Neural progenitor cell (in vitro differentiated cells): ENCODE measurements at regions not wholly inside any gene's neighbourhood (a gene's known extent, or its start where the extent isn't known, plus 50 kb on each side); places are given as distances from the start of the nearest gene placed in this dataset.

Experiments used
- DNase-seq: peaks from one replicate; pipeline ENCODE4 v3.0.0-alpha.2; 2016; ENCODE audit warnings: low spot score
- H2AFZ ChIP-seq: fragments of 200-600 bp; sonication (generic); replicated peaks from 2 replicates; pipeline ENCODE4 v1.6.1; 2016; ENCODE audit warnings: antibody characterized with exemption
- H3F3A ChIP-seq: fragments of 200-600 bp; sonication (generic); 2 replicates; pipeline ENCODE4 v1.6.1; 2016; ENCODE audit warnings: antibody characterized with exemption, low read depth
- H3K27ac ChIP-seq: fragments of 200-600 bp; sonication (generic); 2 replicates; pipeline ENCODE4 v1.5.1; 2016; ENCODE audit warnings: mild to moderate bottlenecking
- H3K27me3 ChIP-seq: fragments of 200-600 bp; sonication (generic); 2 replicates; pipeline ENCODE4 v1.6.1; 2016; ENCODE audit warnings: mild to moderate bottlenecking, moderate library complexity
- H3K36me3 ChIP-seq: fragments of 200-600 bp; sonication (generic); 2 replicates; pipeline ENCODE4 v1.5.1; 2016
- H3K4me1 ChIP-seq: fragments of 200-600 bp; sonication (generic); 2 replicates; pipeline ENCODE4 v1.6.1; 2016; ENCODE audit warnings: mixed run types
- H3K4me2 ChIP-seq: fragments of 200-600 bp; sonication (generic); 2 replicates; pipeline ENCODE4 v1.6.1; 2016
- H3K4me3 ChIP-seq: fragments of 200-600 bp; sonication (generic); 2 replicates; pipeline ENCODE4 v1.5.1; 2016
- H3K79me2 ChIP-seq: fragments of 200-600 bp; sonication (generic); 2 replicates; pipeline ENCODE4 v1.6.1; 2016; ENCODE audit warnings: low read depth
- H3K9ac ChIP-seq: fragments of 200-600 bp; sonication (generic); 2 replicates; pipeline ENCODE4 v1.6.1; 2016
- H3K9me3 ChIP-seq: fragments of 200-600 bp; sonication (generic); 2 replicates; pipeline ENCODE4 v1.5.1; 2016; ENCODE audit warnings: low read depth
- H4K20me1 ChIP-seq: fragments of 200-600 bp; sonication (generic); 2 replicates; pipeline ENCODE4 v1.6.1; 2016; ENCODE audit warnings: low read depth
- H3K27ac Mint-ChIP-seq: 3 replicates; pipeline ENCODE4 v1.8.0; 2021; ENCODE audit warnings: mixed read lengths
- H3K27me3 Mint-ChIP-seq: 2 replicates; pipeline ENCODE4 v1.8.0; 2022; ENCODE audit warnings: low read depth, mild to moderate bottlenecking, inconsistent platforms, moderate library complexity, mixed read lengths; ENCODE audit not compliant: insufficient read depth
- H3K36me3 Mint-ChIP-seq: 3 replicates; pipeline ENCODE4 v1.8.0; 2021; ENCODE audit warnings: mixed read lengths
- H3K4me1 Mint-ChIP-seq: 3 replicates; pipeline ENCODE4 v1.8.0; 2021; ENCODE audit warnings: mixed read lengths
- H3K4me3 Mint-ChIP-seq: 3 replicates; pipeline ENCODE4 v1.8.0; 2021; ENCODE audit warnings: mild to moderate bottlenecking, moderate library complexity, mixed read lengths
- H3K9me3 Mint-ChIP-seq: 3 replicates; pipeline ENCODE4 v1.8.0; 2020; ENCODE audit warnings: mixed read lengths
- EZH2 ChIP-seq: fragments of 200-600 bp; sonication (generic); IDR thresholded peaks from 2 replicates; pipeline ENCODE4 v1.6.1; 2017; ENCODE audit warnings: antibody characterized with exemption, mild to moderate bottlenecking, moderate library complexity
- EZH2phosphoT487 ChIP-seq: fragments of 200-600 bp; sonication (generic); IDR thresholded peaks from 2 replicates; pipeline ENCODE4 v1.6.1; 2017; ENCODE audit warnings: antibody characterized with exemption
- TF ChIP-seq, protein P1 (sequence below): fragments of 200-600 bp; sonication (generic); IDR thresholded peaks from 2 replicates; pipeline ENCODE4 v1.5.1; 2017; ENCODE audit warnings: antibody characterized with exemption, mild to moderate bottlenecking

DNA sequence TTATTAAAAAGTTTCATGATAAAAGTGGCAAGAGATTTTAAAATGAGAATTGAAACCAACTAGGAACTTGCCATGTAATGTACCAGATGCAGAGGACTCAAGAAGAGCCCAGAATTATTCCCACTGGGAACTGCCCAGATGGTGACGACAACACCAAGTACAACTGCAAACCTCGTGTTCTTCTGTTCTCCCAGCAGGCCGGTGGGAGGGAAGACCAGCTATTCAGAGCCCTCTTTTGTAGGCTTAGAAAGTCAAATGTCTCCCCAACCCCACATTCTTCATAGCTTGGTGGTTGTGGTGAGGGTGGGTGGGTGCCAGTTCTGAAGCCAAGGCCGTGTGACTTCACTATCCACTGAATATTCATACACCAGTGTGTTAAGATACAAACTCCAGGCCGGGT lies 54.3 kb upstream of the ITGB1 start:
- Histone ChIP-seq H3K27me3 (no peaks in the 10 kb centered on the region), H3F3A (no peaks in the 10 kb centered on the region), H4K20me1 (no peaks in the 10 kb centered on the region), H3K9ac (no peak overlapping the region), H2AFZ (no peak overlapping the region), H3K9me3 (no peaks in the 10 kb centered on the region), H3K4me2 (no peak overlapping the region), H3K4me3 (no peak overlapping the region), H3K79me2 (no peaks in the 10 kb centered on the region), H3K36me3 (no peaks in the 10 kb centered on the region), H3K4me1 (no peaks in the 10 kb centered on the region), H3K27ac (no peak overlapping the region)
- Mint-ChIP-seq H3K36me3 (no peaks in the 10 kb centered on the region), H3K27me3 (peaks cover 2% of the 10 kb centered on the region), H3K9me3 (no peaks in the 10 kb centered on the region), H3K27ac (no peak overlapping the region), H3K4me1 (peaks cover 12% of the 10 kb centered on the region), H3K4me3 (no peak overlapping the region)
- TF ChIP-seq EZH2phosphoT487 = no peak
- TF ChIP-seq, protein P1, sequence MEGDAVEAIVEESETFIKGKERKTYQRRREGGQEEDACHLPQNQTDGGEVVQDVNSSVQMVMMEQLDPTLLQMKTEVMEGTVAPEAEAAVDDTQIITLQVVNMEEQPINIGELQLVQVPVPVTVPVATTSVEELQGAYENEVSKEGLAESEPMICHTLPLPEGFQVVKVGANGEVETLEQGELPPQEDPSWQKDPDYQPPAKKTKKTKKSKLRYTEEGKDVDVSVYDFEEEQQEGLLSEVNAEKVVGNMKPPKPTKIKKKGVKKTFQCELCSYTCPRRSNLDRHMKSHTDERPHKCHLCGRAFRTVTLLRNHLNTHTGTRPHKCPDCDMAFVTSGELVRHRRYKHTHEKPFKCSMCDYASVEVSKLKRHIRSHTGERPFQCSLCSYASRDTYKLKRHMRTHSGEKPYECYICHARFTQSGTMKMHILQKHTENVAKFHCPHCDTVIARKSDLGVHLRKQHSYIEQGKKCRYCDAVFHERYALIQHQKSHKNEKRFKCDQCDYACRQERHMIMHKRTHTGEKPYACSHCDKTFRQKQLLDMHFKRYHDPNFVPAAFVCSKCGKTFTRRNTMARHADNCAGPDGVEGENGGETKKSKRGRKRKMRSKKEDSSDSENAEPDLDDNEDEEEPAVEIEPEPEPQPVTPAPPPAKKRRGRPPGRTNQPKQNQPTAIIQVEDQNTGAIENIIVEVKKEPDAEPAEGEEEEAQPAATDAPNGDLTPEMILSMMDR = no peak
- TF ChIP-seq EZH2 = no peak
- no peak for DNase-seq

DNA sequence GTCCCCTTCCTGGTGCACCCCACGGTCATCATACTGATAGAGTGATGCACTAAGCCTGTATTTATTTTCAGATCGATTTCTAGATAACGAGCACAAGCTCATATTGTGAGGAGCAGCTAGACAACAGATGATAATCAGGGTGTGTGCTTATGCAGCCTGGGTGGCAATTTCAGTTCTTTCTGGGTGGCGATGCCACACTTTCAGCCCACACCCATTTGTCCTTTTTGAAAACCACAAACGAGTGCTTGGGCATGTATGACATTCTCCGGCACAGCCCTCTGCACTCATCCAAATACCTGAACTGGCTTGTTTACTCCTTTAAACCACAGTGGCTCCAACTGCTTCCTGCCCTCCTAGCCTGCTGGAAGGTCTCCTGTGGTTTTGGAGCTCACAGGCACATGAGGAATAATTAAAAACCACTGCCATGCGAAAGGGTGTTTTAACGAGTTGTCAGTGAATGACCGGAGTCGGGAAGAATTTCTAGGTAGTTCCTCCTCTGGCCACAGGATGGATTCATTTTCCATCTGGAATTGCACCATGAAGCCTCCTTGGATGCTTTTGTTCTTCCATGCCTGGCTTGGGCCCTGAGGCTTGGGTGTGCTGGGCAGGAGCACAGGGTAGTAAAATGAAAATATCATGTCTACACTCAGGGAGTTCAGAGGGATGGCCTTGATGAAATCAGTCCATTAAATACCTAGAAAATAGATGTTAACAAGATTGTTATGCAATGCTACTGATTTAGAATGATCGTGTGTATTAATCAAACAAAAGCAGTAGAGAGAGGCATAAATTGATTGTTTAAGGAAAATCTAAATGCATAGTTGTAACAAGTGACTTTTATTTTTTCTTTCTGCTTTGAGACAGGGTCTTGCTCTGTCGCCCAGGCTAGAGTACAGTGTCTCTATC lies 52.4 kb upstream of the ITGB1 start:
- H3F3A ChIP-seq = peaks cover 6% of the 10 kb centered on the region
- DNase-seq = peak; percentile 47
- no peak overlapping the region for H3K27ac ChIP-seq
- no peak overlapping the region for H2AFZ ChIP-seq
- H3K79me2 ChIP-seq = no peaks in the 10 kb centered on the region
- H3K4me3 Mint-ChIP-seq = no peak overlapping the region
- TF ChIP-seq EZH2phosphoT487 = no peak
- TF ChIP-seq, protein P1 = peak; percentile 36
- H3K9ac ChIP-seq = no peak overlapping the region
- peaks cover 11% of the 10 kb centered on the region for H3K4me1 Mint-ChIP-seq
- H3K36me3 ChIP-seq = no peaks in the 10 kb centered on the region
- H3K9me3 ChIP-seq = no peaks in the 10 kb centered on the region
- no peak overlapping the region for H3K4me3 ChIP-seq
- H3K36me3 Mint-ChIP-seq = no peaks in the 10 kb centered on the region
- no peaks in the 10 kb centered on the region for H3K4me1 ChIP-seq
- H3K27me3 Mint-ChIP-seq = peaks cover 5% of the 10 kb centered on the region
- H4K20me1 ChIP-seq = no peaks in the 10 kb centered on the region
- no peak overlapping the region for H3K27ac Mint-ChIP-seq
- H3K9me3 Mint-ChIP-seq = no peaks in the 10 kb centered on the region
- peaks cover 5% of the 10 kb centered on the region for H3K27me3 ChIP-seq
- no peak overlapping the region for H3K4me2 ChIP-seq

DNA sequence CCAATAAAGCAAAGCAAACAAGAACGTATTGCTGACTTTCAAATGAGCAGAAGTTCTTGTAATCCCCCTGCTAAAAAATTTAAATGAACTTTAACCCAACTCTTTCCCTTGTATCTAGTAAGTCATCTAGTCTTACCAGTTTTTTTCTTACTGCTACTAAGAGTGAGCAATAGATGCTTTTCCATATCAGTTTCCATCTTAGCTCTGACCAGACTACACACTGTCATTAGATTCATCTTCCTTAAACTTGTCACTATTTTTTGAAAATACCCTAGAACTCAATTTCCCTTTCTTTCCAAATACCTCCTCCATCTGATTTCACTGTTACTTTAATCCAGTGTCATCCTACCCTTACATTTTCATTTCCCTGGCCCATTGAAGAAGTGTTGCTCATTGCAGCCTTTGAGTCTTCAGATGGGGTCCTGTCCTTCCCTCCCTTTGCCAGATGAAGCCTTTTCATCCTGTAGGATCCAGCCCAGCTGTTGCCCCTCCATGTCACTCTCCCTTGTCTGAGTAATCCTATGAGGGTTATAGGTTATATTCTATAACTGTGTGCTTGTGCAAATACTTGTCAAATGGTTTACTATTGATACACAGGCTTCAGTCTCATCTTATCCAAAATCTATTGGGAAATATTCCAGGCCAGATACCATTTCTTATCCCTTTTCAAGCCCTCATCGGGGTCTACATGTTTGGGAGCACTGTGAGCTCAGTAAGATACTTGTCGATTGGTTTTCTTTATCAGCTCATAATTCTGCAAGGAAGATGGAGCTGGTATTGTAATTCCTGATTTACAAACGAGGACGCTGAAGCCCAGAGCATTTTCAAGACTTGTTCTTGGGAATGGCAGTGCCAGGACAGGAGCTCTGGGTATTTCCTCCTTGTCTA lies 51.5 kb upstream of the ITGB1 start:
- Mint-ChIP-seq H3K4me1 (peaks cover 11% of the 10 kb centered on the region), H3K9me3 (no peaks in the 10 kb centered on the region), H3K36me3 (no peaks in the 10 kb centered on the region), H3K27ac (no peak overlapping the region), H3K4me3 (no peak overlapping the region), H3K27me3 (peaks cover 5% of the 10 kb centered on the region)
- Histone ChIP-seq H4K20me1 (no peaks in the 10 kb centered on the region), H3K27me3 (peaks cover 5% of the 10 kb centered on the region), H3K9me3 (no peaks in the 10 kb centered on the region), H2AFZ (peak overlapping the region; percentile 59), H3K9ac (no peak overlapping the region), H3F3A (peaks cover 6% of the 10 kb centered on the region), H3K36me3 (no peaks in the 10 kb centered on the region), H3K27ac (no peak overlapping the region), H3K79me2 (no peaks in the 10 kb centered on the region), H3K4me3 (no peak overlapping the region), H3K4me2 (no peak overlapping the region), H3K4me1 (no peaks in the 10 kb centered on the region)
- no peak for DNase-seq
- TF ChIP-seq, protein P1 = no peak
- TF ChIP-seq EZH2phosphoT487 (no peak), EZH2 (no peak)
